ENCODE measurements at regions not wholly inside any gene's neighbourhood (a gene's known extent, or its start where the extent isn't known, plus 50 kb on each side); places are given as distances from the start of the nearest gene placed in this dataset.

DNA sequence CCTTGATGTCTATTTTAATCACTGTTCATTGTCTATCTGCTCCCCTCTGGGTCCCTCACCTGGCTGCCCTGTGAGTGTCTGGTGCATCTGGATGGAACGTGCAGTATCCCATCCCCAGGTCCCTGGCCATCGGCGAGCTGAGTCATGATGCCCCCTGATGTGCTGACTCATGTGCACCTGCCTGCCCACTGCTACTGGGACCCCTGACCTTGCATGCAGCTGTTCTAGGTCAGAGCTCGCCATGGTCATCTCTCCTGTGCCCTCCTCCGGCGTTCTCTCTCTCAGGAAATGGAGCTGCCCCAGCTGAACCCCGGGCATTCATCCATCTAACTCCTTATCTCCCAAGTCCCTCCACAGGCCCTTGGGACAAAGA lies 516.2 kb upstream of the HS6ST1 start:
- H3K9me3 Mint-ChIP-seq = no peaks in the 10 kb centered on the region
- Histone ChIP-seq H3K27ac (ENCODE audit: low read depth in 1 of 2, low read length in 2 of 2) (no peak overlapping the region), H3K27me3 (ENCODE audit: control insufficient read depth in 1 of 2, insufficient read depth in 2 of 2, low read length in 2 of 2) (no peaks in the 10 kb centered on the region), H3K4me3 (ENCODE audit: low read length) (no peak overlapping the region), H3K4me1 (ENCODE audit: insufficient read depth, low read length) (no peaks in the 10 kb centered on the region), H3K9me3 (ENCODE audit: control insufficient read depth in 1 of 2, insufficient read depth in 1 of 2, low read length in 2 of 2) (peaks cover 0 to 15% of the 10 kb centered on the region in 2 experiments), H3K36me3 (ENCODE audit: insufficient read depth, low read length) (no peaks in the 10 kb centered on the region)
- ATAC-seq (ENCODE audit: poor library complexity) (no peak), DNase-seq (no peak)
- no peaks in the 10 kb centered on the region for H3K4me1 Mint-ChIP-seq (ENCODE audit: low read depth)
- H3K27me3 Mint-ChIP-seq = no peaks in the 10 kb centered on the region
- CTCF ChIA-PET = no interaction called here
- H3K4me3 Mint-ChIP-seq = no peak overlapping the region
- TF ChIP-seq, protein P1, sequence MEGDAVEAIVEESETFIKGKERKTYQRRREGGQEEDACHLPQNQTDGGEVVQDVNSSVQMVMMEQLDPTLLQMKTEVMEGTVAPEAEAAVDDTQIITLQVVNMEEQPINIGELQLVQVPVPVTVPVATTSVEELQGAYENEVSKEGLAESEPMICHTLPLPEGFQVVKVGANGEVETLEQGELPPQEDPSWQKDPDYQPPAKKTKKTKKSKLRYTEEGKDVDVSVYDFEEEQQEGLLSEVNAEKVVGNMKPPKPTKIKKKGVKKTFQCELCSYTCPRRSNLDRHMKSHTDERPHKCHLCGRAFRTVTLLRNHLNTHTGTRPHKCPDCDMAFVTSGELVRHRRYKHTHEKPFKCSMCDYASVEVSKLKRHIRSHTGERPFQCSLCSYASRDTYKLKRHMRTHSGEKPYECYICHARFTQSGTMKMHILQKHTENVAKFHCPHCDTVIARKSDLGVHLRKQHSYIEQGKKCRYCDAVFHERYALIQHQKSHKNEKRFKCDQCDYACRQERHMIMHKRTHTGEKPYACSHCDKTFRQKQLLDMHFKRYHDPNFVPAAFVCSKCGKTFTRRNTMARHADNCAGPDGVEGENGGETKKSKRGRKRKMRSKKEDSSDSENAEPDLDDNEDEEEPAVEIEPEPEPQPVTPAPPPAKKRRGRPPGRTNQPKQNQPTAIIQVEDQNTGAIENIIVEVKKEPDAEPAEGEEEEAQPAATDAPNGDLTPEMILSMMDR (IDR thresholded peaks at IDR 0.05) = no peak
- no peaks in the 10 kb centered on the region for H3K36me3 Mint-ChIP-seq (ENCODE audit: low read depth)
- POLR2A ChIA-PET = no interaction called here
- H3K27ac Mint-ChIP-seq = no peak overlapping the region
- intact Hi-C loops (cut with DNase I, micrococcal nuclease) = no loop called here

DNA sequence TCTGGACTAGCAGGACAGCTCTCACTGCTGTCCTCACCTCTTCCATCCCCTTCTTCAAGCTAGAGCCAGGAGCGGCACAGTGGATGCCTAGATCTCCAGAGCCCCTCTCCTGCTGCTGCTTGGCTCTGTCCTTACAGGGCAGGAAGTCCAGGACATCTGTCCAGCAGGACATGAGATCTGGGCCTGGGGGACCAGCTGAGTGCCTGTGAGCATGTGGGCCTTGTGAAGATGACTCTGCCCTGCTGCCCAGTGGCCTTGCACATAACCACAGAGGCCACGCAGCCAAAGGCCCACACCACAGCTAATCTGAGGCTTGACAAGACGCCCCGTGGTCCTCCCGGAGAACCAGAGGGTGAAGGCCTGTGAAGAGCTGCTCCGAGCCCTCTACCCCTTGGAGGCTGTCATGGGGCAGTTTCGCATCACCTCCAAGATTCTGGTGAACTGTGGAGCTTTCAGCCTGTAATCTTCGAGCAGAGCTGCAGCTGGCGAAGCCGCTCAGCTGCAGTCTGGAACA lies 516.7 kb upstream of the HS6ST1 start:
- intact Hi-C loops (cut with DNase I, micrococcal nuclease) = no loop called here
- H3K27ac ChIP-seq (ENCODE audit: low read depth in 1 of 2, low read length in 2 of 2) = no peak overlapping the region
- TF ChIP-seq, protein P1 (IDR thresholded peaks at IDR 0.05) = no peak
- no peaks in the 10 kb centered on the region for H3K27me3 Mint-ChIP-seq
- no peaks in the 10 kb centered on the region for H3K4me1 ChIP-seq (ENCODE audit: insufficient read depth, low read length)
- no peak overlapping the region for H3K4me3 ChIP-seq (ENCODE audit: low read length)
- ChIA-PET POLR2A (no interaction called here), CTCF (no interaction called here)
- no peaks in the 10 kb centered on the region for H3K9me3 Mint-ChIP-seq
- H3K27ac Mint-ChIP-seq = no peak overlapping the region
- no peaks in the 10 kb centered on the region for H3K36me3 ChIP-seq (ENCODE audit: insufficient read depth, low read length)
- no peak overlapping the region for H3K4me3 Mint-ChIP-seq
- no peaks in the 10 kb centered on the region for H3K4me1 Mint-ChIP-seq (ENCODE audit: low read depth)
- no peak for ATAC-seq (ENCODE audit: poor library complexity)
- H3K9me3 ChIP-seq (ENCODE audit: control insufficient read depth in 1 of 2, insufficient read depth in 1 of 2, low read length in 2 of 2) = peaks cover 0 to 15% of the 10 kb centered on the region in 2 experiments
- H3K36me3 Mint-ChIP-seq (ENCODE audit: low read depth) = no peaks in the 10 kb centered on the region
- H3K27me3 ChIP-seq (ENCODE audit: control insufficient read depth in 1 of 2, insufficient read depth in 2 of 2, low read length in 2 of 2) = no peaks in the 10 kb centered on the region
- DNase-seq = no peak

DNA sequence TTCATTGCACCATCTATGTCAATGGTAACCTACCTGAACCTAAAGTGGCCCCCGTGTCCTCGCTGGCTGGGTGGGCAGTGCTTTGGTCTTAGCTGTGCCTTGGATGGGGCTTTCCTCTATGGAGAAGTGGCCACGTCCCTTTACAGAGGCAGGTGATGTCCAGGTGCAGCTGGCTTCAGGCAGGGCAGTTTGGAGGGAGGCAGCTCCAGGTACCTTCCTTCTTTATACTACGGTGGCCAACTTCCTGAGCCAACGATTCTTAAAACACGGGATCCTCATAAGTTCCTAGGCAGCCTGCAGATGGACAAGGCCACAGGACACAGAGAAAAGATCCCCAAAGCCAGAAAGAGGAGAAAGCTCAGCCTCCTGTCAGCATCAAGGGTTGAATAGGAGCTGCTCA lies 517.3 kb upstream of the HS6ST1 start:
- Histone ChIP-seq H3K9me3 (ENCODE audit: control insufficient read depth in 1 of 2, insufficient read depth in 1 of 2, low read length in 2 of 2) (peaks cover 0 to 15% of the 10 kb centered on the region in 2 experiments), H3K36me3 (ENCODE audit: insufficient read depth, low read length) (no peaks in the 10 kb centered on the region), H3K27me3 (ENCODE audit: control insufficient read depth in 1 of 2, insufficient read depth in 2 of 2, low read length in 2 of 2) (no peaks in the 10 kb centered on the region), H3K27ac (ENCODE audit: low read depth in 1 of 2, low read length in 2 of 2) (no peak overlapping the region), H3K4me3 (ENCODE audit: low read length) (no peak overlapping the region), H3K4me1 (ENCODE audit: insufficient read depth, low read length) (no peaks in the 10 kb centered on the region)
- ATAC-seq (ENCODE audit: poor library complexity) (no peak), DNase-seq (no peak)
- TF ChIP-seq, protein P1 (IDR thresholded peaks at IDR 0.05) = no peak
- no peaks in the 10 kb centered on the region for H3K36me3 Mint-ChIP-seq (ENCODE audit: low read depth)
- no peaks in the 10 kb centered on the region for H3K27me3 Mint-ChIP-seq
- POLR2A ChIA-PET = no interaction called here
- no peaks in the 10 kb centered on the region for H3K9me3 Mint-ChIP-seq
- intact Hi-C loops (cut with DNase I, micrococcal nuclease) = no loop called here
- CTCF ChIA-PET = no interaction called here
- no peak overlapping the region for H3K4me3 Mint-ChIP-seq
- no peaks in the 10 kb centered on the region for H3K4me1 Mint-ChIP-seq (ENCODE audit: low read depth)
- H3K27ac Mint-ChIP-seq = no peak overlapping the region

All from CD4-positive, alpha-beta T cell (primary cell).